ENCODE measurements at regions not wholly inside any gene's neighbourhood (a gene's known extent, or its start where the extent isn't known, plus 50 kb on each side); places are given as distances from the start of the nearest gene placed in this dataset.

GRCh38 chr6:6919173-6919572, 188.6 kb upstream of the RREB1 start:
- H3K27ac ChIP-seq = no peak overlapping the region
- no peak for TF ChIP-seq EP300 (IDR thresholded peaks at IDR 0.05)
- no peak for TF ChIP-seq CTCF (IDR thresholded peaks at IDR 0.05)
- no peak for TF ChIP-seq POLR2AphosphoS5 (IDR thresholded peaks at IDR 0.05)
- no peak for TF ChIP-seq POLR2A (IDR thresholded peaks at IDR 0.05)
- no peak overlapping the region for H3K4me3 ChIP-seq
- 93 to 98% (median 96%) methylated on average over 2 of the region's 2 CpGs for WGBS, 5 donors
- no peak for DNase-seq
- H3K4me1 ChIP-seq = peaks cover 13 to 26% (median 15%) of the 10 kb centered on the region in 4 donors
- no peaks in the 10 kb centered on the region for H3K9me3 ChIP-seq
- no peaks in the 10 kb centered on the region for H3K27me3 ChIP-seq
- H3K36me3 ChIP-seq = no peaks in the 10 kb centered on the region
- intact Hi-C loops (cut with DNase I; ENCODE audit: low total_unique reads) = no loop called here

GRCh38 chr6:6920114-6920986, 187.4 kb upstream of the RREB1 start:
- Histone ChIP-seq H3K9me3 (no peaks in the 10 kb centered on the region), H3K36me3 (no peaks in the 10 kb centered on the region), H3K4me1 (peaks cover 11 to 22% (median 14%) of the 10 kb centered on the region in 4 donors), H3K4me3 (no peak overlapping the region), H3K27ac (peak overlapping the region; percentile 6 to 65 (median 45)), H3K27me3 (no peaks in the 10 kb centered on the region)
- WGBS, 5 donors = 53 to 72% (median 63%) methylated on average over 9 of the region's 9 CpGs
- intact Hi-C loops (cut with DNase I; ENCODE audit: low total_unique reads) = no loop called here
- no peak for DNase-seq
- TF ChIP-seq CTCF (IDR thresholded peaks at IDR 0.05) (no peak), EP300 (IDR thresholded peaks at IDR 0.05) (no peak), POLR2AphosphoS5 (IDR thresholded peaks at IDR 0.05) (no peak), POLR2A (IDR thresholded peaks at IDR 0.05) (no peak)

GRCh38 chr6:6920987-6921313, 186.8 kb upstream of the RREB1 start:
- H3K27ac ChIP-seq = peak overlapping the region; percentile 6 to 65 (median 45)
- no peaks in the 10 kb centered on the region for H3K9me3 ChIP-seq
- H3K4me3 ChIP-seq = no peak overlapping the region
- DNase-seq = peak in 1 of 2 donors; percentile 74
- H3K36me3 ChIP-seq = no peaks in the 10 kb centered on the region
- H3K27me3 ChIP-seq = no peaks in the 10 kb centered on the region
- peaks cover 8 to 16% (median 11%) of the 10 kb centered on the region in 4 donors for H3K4me1 ChIP-seq
- intact Hi-C loops (cut with DNase I; ENCODE audit: low total_unique reads) = no loop called here
- TF ChIP-seq EP300 (IDR thresholded peaks at IDR 0.05) (no peak), POLR2A (IDR thresholded peaks at IDR 0.05) (no peak), CTCF (IDR thresholded peaks at IDR 0.05) (no peak), POLR2AphosphoS5 (IDR thresholded peaks at IDR 0.05) (no peak)
- 38 to 60% (median 39%) methylated on average over 7 of the region's 7 CpGs for WGBS, 5 donors

GRCh38 chr6:6922166-6922565, 185.6 kb upstream of the RREB1 start:
- WGBS, 5 donors = 85 to 93% (median 88%) methylated on average over 1 of the region's 1 CpG
- H3K9me3 ChIP-seq = no peaks in the 10 kb centered on the region
- no peak for DNase-seq
- TF ChIP-seq POLR2AphosphoS5 (IDR thresholded peaks at IDR 0.05) = no peak
- TF ChIP-seq CTCF (IDR thresholded peaks at IDR 0.05) = no peak
- no peak for TF ChIP-seq EP300 (IDR thresholded peaks at IDR 0.05)
- TF ChIP-seq POLR2A (IDR thresholded peaks at IDR 0.05) = no peak
- no peak overlapping the region for H3K4me3 ChIP-seq
- H3K36me3 ChIP-seq = no peaks in the 10 kb centered on the region
- intact Hi-C loops (cut with DNase I; ENCODE audit: low total_unique reads) = no loop called here
- peaks cover 0 to 8% (median 4%) of the 10 kb centered on the region in 4 donors for H3K4me1 ChIP-seq
- H3K27me3 ChIP-seq = no peaks in the 10 kb centered on the region
- no peak overlapping the region for H3K27ac ChIP-seq

Data from stomach (tissue), 8 donors.